Neutrophil (primary cell): ENCODE measurements at regions not wholly inside any gene's neighbourhood (a gene's known extent, or its start where the extent isn't known, plus 50 kb on each side); places are given as distances from the start of the nearest gene placed in this dataset.
"Not testable (repeated sequence)": the region's sequence is repeated elsewhere in the genome, so short reads cannot be mapped to it uniquely, and the experiment has no call there.

Experiments used
- H3K27ac ChIP-seq: fragments of 200-600 bp; sonication (generic); 2 replicates; pipeline ENCODE4 v1.5.1; 2016; ENCODE audit warnings: mild to moderate bottlenecking, moderate library complexity
- H3K27me3 ChIP-seq: fragments of 200-600 bp; sonication (generic); 2 replicates; pipeline ENCODE4 v1.6.0; 2016; ENCODE audit warnings: mild to moderate bottlenecking
- H3K36me3 ChIP-seq: fragments of 200-600 bp; sonication (generic); 2 replicates; pipeline ENCODE4 v1.5.1; 2017
- H3K4me1 ChIP-seq, 2 experiments: fragments of 200-600 bp in 1 of 2; sonication (generic) in 1 of 2; 1 replicate in 1 of 2; 2 replicates in 1 of 2; pipeline versions ENCODE4 v1.5.1 to v1.6.1; 2013 to 2016; ENCODE audit warnings: low read depth in 1 of 2, low read length in 1 of 2, mild to moderate bottlenecking in 1 of 2, moderate library complexity in 1 of 2; ENCODE audit not compliant: control insufficient read depth in 1 of 2, insufficient read depth in 1 of 2
- H3K4me3 ChIP-seq, 2 experiments: fragments of 200-600 bp in 1 of 2; sonication (generic) in 1 of 2; 1 replicate in 1 of 2; 2 replicates in 1 of 2; pipeline ENCODE4 v1.5.1; 2013 to 2016; ENCODE audit warnings: low read depth in 1 of 2, low read length in 1 of 2, mild to moderate bottlenecking in 1 of 2, moderate library complexity in 1 of 2
- H3K9me3 ChIP-seq: fragments of 200-600 bp; sonication (generic); 2 replicates; pipeline ENCODE4 v1.5.1; 2016
- TF ChIP-seq, protein P1 (sequence below): fragments of 200-600 bp; sonication (generic); IDR thresholded peaks from 2 replicates; pipeline ENCODE4 v1.5.1; 2016; ENCODE audit warnings: antibody characterized with exemption

DNA sequence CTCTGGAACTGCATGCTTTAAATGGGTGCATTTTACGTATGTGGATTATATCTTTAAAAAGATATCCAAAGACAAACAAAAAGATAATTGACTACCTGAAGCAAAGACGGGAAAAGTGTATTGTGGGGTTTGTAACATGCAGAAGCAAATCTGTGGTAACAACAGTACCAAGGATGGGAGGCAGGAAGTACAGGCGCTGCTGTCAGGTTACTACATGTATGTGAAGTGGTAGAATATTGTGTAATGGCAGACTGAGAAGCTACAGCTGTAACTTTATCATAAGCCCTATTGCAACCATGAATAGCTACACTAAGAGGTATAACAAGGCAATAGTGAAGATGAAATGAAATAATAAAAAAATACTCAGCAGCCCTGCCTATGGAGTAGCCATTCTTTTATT is 192.7 kb downstream of the NPIPB11 start:
- H3K9me3 ChIP-seq, H3K4me3 ChIP-seq, H3K27me3 ChIP-seq: not testable (repeated sequence)
- Histone ChIP-seq H3K36me3 (peaks cover 15% of the 10 kb centered on the region), H3K27ac (peak overlapping the region; percentile 39), H3K4me1 (peaks cover 7 to 10% of the 10 kb centered on the region in 2 experiments)

DNA sequence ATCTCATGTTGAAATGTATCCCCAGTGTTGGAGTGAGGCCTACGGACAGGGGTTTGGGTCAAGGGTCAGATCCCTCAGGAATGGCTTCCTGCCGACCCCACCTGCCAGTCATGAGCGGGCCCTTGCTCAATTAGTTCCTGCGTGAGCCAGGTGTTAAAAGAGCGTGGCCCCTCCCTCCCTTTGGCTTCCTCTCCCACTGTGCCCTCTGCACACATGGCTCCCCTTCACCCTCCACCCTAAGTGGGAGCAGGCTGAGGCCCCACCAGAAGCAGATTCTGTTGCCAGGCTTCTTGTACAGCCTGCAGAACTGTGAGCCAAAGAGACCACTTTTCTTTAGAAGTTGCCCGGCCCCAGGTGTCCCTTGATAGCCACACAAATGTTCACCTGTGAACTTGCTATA is 193.3 kb downstream of the NPIPB11 start:
- Histone ChIP-seq H3K4me1 (peaks cover 7 to 10% of the 10 kb centered on the region in 2 experiments), H3K36me3 (peaks cover 13% of the 10 kb centered on the region)
- not testable (repeated sequence) for H3K9me3 ChIP-seq, H3K4me3 ChIP-seq, H3K27ac ChIP-seq, H3K27me3 ChIP-seq

DNA sequence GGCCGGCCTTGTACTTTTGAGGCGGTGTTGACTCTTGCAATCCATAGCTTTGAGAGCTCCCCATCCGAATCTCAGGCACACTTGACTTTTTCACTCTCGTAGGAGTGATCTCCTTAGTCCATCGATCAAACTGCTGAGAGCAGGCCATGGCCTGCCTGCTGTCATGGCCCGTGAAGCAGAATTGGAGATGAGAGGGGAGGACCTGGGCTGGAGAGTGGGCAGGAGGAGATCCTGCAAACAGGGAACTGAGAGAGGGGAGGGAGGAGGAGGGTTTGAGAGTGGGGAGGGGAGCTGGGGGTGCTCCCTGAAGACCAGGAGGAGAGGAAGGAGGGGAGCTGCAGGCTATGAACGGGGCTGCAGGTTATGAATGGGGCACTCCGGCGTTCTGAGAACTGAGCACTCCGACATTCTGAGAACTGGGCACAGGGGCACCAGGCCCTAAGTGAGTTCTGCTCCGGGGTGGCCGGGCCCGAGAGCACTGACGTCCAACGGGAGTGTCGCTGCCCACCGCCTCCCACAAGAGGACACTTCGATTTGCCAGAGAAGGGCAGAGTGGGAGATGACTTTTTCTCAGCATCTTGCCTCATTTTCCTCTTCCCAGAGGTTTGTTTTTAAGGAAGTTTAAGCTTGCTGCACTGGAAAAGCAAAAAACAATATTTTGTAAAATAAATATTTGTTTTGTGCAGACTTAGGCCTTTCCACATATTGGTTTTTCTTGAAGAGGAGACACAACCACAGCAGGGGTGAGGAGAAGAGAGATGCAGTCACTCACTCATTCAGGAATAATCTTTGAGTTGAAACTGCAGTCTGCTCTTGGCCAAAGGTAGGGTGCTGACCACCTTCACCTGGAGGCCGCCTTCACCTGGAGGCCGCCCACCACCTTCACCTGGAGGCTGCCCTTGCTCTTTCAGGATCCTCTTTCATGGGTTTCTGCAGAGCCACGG is 194.2 kb downstream of the NPIPB11 start:
- H3K9me3 ChIP-seq, H3K27me3 ChIP-seq, H3K36me3 ChIP-seq, H3K4me3 ChIP-seq, H3K27ac ChIP-seq: not testable (repeated sequence)
- peaks cover 7 to 10% of the 10 kb centered on the region in 2 experiments for H3K4me1 ChIP-seq

DNA sequence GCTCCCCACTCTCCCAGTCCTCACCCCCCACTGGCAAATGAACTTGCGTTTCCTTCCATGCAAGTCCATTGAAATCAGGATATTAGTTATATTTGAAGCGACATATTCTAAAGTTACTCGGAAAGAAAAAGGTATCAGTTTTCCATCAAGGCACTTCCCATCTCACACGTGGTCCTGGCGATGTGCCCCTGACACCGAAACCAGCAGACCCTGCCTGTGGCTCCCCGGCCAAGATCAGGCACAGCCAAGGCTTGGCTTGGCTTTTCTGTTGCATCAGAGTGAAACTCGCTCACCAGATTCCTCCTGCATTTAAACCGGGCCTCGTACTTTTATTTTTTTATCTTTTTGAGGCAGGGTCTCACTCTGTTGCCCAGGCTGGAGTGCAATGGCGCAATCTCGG is 195.1 kb downstream of the NPIPB11 start:
- not testable (repeated sequence) for H3K27me3 ChIP-seq

DNA sequence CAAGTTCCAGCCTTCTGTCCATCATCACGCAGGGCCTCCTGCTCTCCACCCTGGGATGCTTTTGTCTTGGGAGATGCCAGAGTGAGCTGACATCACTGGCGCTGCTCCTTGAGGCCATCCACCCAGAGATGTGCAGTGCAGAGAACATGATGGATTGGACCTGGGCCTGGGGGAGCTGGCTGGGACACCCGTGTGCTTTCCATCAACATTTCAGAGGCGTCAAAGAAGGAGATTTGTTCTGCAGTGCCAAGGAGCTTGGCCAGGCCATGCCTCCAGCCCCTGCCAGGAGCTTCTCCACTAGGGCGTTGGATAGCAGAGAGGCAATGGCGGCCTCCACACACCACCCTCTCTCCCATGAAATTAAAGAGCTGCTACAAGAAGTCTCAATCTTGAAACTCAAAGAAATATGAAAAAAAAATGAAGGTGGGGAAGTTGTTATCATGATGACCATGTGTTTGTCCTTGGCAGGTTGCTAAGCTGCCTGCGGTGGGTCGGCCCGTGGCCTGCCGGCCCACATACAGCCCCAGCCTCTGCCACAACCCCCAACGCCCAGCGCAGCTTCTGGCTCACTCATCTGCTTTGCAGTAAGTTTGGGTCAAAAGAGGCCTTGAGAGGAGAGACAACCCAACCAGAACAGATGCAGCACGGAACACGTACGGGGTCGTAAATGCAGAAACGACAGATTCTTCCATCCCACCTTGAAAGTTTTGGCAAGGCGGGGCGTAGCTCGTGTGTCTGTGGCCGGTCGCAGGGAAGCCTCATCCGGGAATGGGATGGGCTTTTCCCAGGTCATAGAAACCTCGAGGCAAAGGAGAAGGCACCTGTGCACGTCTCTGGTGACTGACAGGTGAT is 196.0 kb downstream of the NPIPB11 start:
- H3K27ac ChIP-seq: not testable (repeated sequence)

More for the DNA sequence above, 195.1 kb downstream of the NPIPB11 start:
- peaks cover 7 to 10% of the 10 kb centered on the region in 2 experiments for H3K4me1 ChIP-seq
- H3K4me3 ChIP-seq, H3K27ac ChIP-seq, H3K36me3 ChIP-seq, H3K9me3 ChIP-seq: not testable (repeated sequence)

DNA sequence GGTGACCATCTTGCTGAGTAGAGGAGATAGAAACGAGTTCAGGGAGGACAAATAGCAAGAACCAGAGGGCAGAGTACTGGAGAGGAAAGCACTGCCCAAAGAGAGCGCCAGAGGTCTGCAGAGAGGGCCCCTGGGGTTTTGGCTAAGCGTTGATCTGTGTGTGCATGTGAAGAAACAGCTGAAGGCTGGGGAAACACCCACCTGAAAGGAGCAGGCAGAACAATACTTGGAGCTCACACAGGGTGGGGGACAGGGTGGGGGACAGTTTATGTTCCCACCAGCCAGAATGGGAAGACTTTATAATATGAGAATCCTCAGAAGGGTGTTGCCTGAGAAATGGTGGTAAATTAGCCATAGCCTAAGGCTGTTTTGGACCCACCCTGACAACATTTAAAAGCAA is 200.4 kb downstream of the NPIPB11 start:
- H3K27me3 ChIP-seq, H3K27ac ChIP-seq, H3K9me3 ChIP-seq: not testable (repeated sequence)

More for the DNA sequence above, 196.0 kb downstream of the NPIPB11 start:
- H3K27me3 ChIP-seq, H3K9me3 ChIP-seq, H3K36me3 ChIP-seq, H3K4me3 ChIP-seq: not testable (repeated sequence)
- H3K4me1 ChIP-seq: peaks cover 7 to 10% of the 10 kb centered on the region in 2 experiments

DNA sequence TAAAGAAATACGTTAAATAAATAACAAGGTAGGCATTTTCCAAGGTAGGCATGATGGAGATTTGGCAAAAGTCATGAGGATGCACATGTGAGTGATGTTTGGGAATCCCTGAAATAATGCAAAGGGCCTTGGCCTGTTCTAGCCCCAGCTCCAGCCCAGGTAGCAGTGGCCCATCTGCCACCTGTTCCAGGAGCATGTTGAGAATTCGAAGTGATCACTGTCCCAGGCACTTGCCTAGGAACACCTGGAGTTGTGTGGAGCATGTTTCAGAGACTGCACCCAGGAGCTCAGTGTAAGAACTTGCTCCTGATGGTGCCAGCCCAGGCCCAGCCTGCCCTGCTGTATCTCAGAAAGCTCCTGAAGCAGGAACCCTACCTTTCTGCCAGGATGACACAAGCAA is 201.4 kb downstream of the NPIPB11 start:
- not testable (repeated sequence) for H3K9me3 ChIP-seq, H3K27me3 ChIP-seq, H3K4me1 ChIP-seq, H3K4me3 ChIP-seq, H3K27ac ChIP-seq
- peaks cover 12% of the 10 kb centered on the region for H3K36me3 ChIP-seq

More for the DNA sequence above, 200.4 kb downstream of the NPIPB11 start:
- H3K36me3 ChIP-seq: peaks cover 13% of the 10 kb centered on the region
- not testable (repeated sequence) for H3K4me1 ChIP-seq, H3K4me3 ChIP-seq

DNA sequence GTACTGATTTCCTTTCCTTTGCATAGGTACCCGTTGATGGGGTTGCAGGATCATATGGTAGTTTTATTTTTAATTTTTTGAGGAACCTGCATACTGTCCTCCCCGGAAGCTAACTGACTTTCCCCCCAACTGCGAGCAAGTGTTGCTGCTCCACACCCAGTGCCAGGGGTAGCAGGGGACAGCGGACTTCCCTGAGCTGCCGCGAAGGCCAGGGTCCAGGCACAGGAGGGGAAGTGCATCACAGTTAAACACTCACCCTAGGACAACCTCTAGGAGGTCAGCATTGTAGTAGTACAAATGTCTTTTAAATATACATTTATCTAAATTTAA is 201.7 kb downstream of the NPIPB11 start:
- Histone ChIP-seq H3K9me3 (no peaks in the 10 kb centered on the region), H3K27me3 (no peaks in the 10 kb centered on the region), H3K4me1 (no peaks in the 10 kb centered on the region), H3K4me3 (no peak overlapping the region), H3K36me3 (peaks cover 12% of the 10 kb centered on the region), H3K27ac (no peak overlapping the region)
- TF ChIP-seq, protein P1, sequence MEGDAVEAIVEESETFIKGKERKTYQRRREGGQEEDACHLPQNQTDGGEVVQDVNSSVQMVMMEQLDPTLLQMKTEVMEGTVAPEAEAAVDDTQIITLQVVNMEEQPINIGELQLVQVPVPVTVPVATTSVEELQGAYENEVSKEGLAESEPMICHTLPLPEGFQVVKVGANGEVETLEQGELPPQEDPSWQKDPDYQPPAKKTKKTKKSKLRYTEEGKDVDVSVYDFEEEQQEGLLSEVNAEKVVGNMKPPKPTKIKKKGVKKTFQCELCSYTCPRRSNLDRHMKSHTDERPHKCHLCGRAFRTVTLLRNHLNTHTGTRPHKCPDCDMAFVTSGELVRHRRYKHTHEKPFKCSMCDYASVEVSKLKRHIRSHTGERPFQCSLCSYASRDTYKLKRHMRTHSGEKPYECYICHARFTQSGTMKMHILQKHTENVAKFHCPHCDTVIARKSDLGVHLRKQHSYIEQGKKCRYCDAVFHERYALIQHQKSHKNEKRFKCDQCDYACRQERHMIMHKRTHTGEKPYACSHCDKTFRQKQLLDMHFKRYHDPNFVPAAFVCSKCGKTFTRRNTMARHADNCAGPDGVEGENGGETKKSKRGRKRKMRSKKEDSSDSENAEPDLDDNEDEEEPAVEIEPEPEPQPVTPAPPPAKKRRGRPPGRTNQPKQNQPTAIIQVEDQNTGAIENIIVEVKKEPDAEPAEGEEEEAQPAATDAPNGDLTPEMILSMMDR: no peak

DNA sequence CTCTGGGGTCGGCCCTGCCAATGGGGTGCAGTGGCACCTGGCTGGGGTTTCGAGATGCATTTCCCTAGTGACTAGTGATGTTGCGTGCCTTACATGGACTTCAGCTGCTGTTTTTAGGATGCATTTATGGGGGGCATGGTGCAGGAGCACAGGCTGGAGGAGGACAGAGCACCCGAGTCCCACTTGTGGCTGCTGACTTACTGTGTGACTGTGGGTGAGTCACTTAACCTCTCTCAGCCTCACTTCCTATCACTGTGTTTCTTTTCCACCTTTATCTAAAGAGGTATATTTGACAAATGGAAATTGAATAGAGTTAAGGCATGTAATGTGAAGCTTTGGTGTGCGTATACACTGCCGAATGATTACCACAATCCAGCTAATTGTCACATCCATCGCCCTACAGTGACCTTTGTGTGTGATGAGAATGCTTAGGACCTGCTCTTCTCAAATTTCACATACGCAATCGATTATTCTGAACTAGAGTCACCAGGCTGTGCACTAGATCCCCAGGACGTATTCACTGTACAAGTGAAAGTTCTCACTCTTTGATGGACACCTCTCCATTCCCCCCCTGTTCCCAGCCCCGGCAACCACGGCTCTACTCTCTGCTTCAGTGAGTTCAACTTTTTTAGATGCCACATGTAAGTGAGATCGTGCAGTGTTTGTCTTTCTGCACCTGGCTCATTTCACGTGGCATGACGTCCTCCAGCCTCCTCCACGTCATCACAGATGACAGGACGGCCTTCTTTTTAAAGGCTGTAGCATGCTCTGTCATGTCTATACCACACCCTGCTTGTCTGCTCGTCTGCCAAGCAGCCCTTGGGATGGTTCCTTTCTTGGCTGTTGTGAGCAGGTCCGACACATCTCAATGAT is 202.3 kb downstream of the NPIPB11 start:
- H3K9me3 ChIP-seq, H3K4me3 ChIP-seq, H3K27me3 ChIP-seq, H3K27ac ChIP-seq, H3K4me1 ChIP-seq: not testable (repeated sequence)
- peaks cover 12% of the 10 kb centered on the region for H3K36me3 ChIP-seq

DNA sequence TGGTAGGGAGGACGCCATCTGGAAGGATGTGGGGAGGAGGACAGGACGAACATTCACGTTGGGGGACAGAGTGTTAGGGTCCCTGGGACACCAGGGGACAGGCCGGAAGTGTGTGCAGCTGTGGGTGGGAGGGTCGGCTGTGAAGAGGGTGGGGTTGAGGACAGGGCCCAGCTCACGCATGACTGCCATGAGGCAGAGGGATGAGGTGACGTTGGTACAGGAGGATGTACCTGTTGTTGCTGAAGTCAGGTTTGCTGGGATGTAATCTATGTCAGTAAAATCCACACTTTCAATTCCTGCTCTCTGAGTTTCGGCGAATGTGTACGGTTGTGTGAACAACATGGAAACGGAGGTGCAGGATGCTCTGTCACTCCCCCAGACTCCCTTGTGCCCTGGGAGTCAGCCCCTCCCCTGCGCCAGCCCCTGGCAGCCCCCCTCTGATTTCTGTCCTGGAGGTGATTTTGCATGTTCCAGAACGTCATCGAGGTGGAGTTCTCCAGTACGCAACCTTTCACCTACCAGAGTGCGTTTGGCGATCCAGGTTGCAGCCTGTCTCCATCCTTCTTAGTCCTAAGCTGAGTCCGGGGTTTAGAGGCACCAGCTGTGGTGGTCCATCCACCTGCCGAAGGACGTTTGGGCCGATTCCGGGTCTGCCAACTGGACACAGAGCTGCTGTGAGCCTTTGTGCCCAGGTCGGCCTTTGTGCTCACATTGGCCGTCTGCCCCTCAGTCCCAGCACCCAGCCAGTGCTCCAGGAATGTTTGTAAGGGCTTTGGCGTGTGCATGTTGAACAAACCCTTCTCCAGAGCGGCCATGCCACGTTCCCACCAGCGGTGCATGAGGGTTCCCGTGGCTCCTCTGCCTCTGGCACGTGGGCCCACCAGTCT is 203.2 kb downstream of the NPIPB11 start:
- not testable (repeated sequence) for H3K27ac ChIP-seq, H3K4me3 ChIP-seq, H3K27me3 ChIP-seq, H3K4me1 ChIP-seq, H3K9me3 ChIP-seq
- peaks cover 12% of the 10 kb centered on the region for H3K36me3 ChIP-seq

DNA sequence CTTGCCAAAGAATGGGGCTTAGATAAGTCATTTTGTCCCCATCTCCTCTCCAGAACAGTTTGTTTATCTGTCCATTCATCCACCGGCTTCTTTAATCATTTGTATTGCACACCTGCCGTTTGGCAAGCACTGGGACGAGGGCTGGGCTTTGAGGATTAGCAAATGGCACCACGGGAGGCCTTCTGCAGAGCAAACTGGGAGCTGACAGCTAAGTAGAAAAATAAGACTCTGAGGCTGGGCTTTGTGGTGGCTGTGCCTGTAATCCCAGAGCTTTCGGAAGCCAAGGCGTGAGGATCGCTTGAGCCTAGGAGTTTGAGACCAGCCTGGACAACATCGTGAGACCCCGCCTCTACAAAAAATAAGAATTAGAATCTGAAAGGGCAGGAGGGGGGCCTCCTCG is 203.9 kb downstream of the NPIPB11 start:
- H3K36me3 ChIP-seq: peaks cover 12% of the 10 kb centered on the region
- not testable (repeated sequence) for H3K27me3 ChIP-seq, H3K4me1 ChIP-seq, H3K4me3 ChIP-seq, H3K9me3 ChIP-seq, H3K27ac ChIP-seq
